Heart left ventricle (tissue), 13 donors: ENCODE measurements at regions not wholly inside any gene's neighbourhood (a gene's known extent, or its start where the extent isn't known, plus 50 kb on each side); places are given as distances from the start of the nearest gene placed in this dataset.

Source experiments
- CTCF ChIP-seq, 12 donors: fragments of 200-600 bp; sonication (generic) in 4 of 12; IDR thresholded peaks; one replicate each; pipeline versions ENCODE4 v1.5.0 to v1.8.0; 2018 to 2022; ENCODE audit warnings: antibody characterized with exemption in 12 of 12, mild to moderate bottlenecking in 5 of 12
- POLR2A ChIP-seq, 2 donors: fragments of 450-650 bp; IDR thresholded peaks; one replicate each; pipeline ENCODE4 v1.6.1; 2017; ENCODE audit warnings: antibody characterized with exemption in 2 of 2, mild to moderate bottlenecking in 2 of 2, moderate library complexity in 2 of 2
- donor health status: ischemic (EF 13 %, LVEDD 7.1; RV severe dilation, severe dysfunction).
- donor health status: DM: no; HTN: yes; CAD: no.
- donor health status: DM: no; HTN: no; CAD: no.
- donor health status: ischemic (EF 25% LVEDD 6.9; RV normal size, moderate dysfunction).
- donor health status: ischemic (EF 25% LVEDD 5.7; RV mildly dilated, moderate dysfunction).
- donor health status: ischemic (EF 35%, LVEDD 5.7; RV mildly dilated, moderate dysfunction).
- donor health status: nonischemic (EF 11% LVEDD 7.7; RV severe dilation, severe dysfunction).
- donor health status: DM: yes; HTN: yes; CAD: no.
- donor health status: PGD.
- donor health status: ischemic (EF 29% LVEDD 5.4; RV normal size, mild dysfunction).
- donor health status: nonischemic (EF 23%, LVEDD 6.1; RV moderate dilation, normal function).

GRCh38 chr3:190193210-190193609 lies 72.5 kb upstream of the P3H2 start:
- TF ChIP-seq CTCF (IDR thresholded peaks at IDR 0.05), result no peak
- no peak for TF ChIP-seq POLR2A (IDR thresholded peaks at IDR 0.05)
